NCI-H1694 treated with DMSO at 0.1 percent for 48 hours (cell line): ENCODE measurements at regions not wholly inside any gene's neighbourhood (a gene's known extent, or its start where the extent isn't known, plus 50 kb on each side); places are given as distances from the start of the nearest gene placed in this dataset.
"Not testable (repeated sequence)": the region's sequence is repeated elsewhere in the genome, so short reads cannot be mapped to it uniquely, and the experiment has no call there.

ENCODE experiments used
- DNase-seq: peaks from one replicate; lab custom pipeline; 2025; lab: John Stamatoyannopoulos, UW

- DNase-seq, result no peak
Measured at GRCh38 chr5:39696672-39697398, 272.1 kb upstream of the DAB2 start.

GRCh38 chr5:39691993-39692392 lies 267.2 kb upstream of the DAB2 start:
- no peak for DNase-seq

- no peak for DNase-seq
Measured at GRCh38 chr5:39691136-39691535, 266.4 kb upstream of the DAB2 start.

GRCh38 chr5:39689919-39690318 lies 265.1 kb upstream of the DAB2 start:
- DNase-seq, result no peak

- not testable (repeated sequence) for DNase-seq
Measured at GRCh38 chr5:39687924-39688323, 263.1 kb upstream of the DAB2 start.

GRCh38 chr5:39680213-39680612 lies 255.4 kb upstream of the DAB2 start:
- no peak for DNase-seq

- no peak for DNase-seq
Measured at GRCh38 chr5:39678534-39678933, 253.8 kb upstream of the DAB2 start.

- no peak for DNase-seq
Measured at GRCh38 chr5:39675676-39676075, 250.9 kb upstream of the DAB2 start.

- no peak for DNase-seq
Measured at GRCh38 chr5:39674209-39675082, 249.7 kb upstream of the DAB2 start.

GRCh38 chr5:39671561-39671961 lies 246.8 kb upstream of the DAB2 start:
- DNase-seq, result no peak

- DNase-seq, result no peak
Measured at GRCh38 chr5:39670955-39671354, 246.2 kb upstream of the DAB2 start.

GRCh38 chr5:39670391-39670790 lies 245.6 kb upstream of the DAB2 start:
- no peak for DNase-seq

- DNase-seq, result no peak
Measured at GRCh38 chr5:39668980-39669379, 244.2 kb upstream of the DAB2 start.

GRCh38 chr5:39665328-39665727 lies 240.5 kb upstream of the DAB2 start:
- no peak for DNase-seq

- no peak for DNase-seq
Measured at GRCh38 chr5:39662945-39663344, 238.2 kb upstream of the DAB2 start.

GRCh38 chr5:39661026-39661779 lies 236.4 kb upstream of the DAB2 start:
- no peak for DNase-seq

- DNase-seq, result no peak
Measured at GRCh38 chr5:39660020-39660419, 235.2 kb upstream of the DAB2 start.

- no peak for DNase-seq
Measured at GRCh38 chr5:39658866-39659265, 234.1 kb upstream of the DAB2 start.

GRCh38 chr5:39657943-39658342 lies 233.2 kb upstream of the DAB2 start:
- no peak for DNase-seq

- no peak for DNase-seq
Measured at GRCh38 chr5:39656600-39656999, 231.8 kb upstream of the DAB2 start.

- DNase-seq, result no peak
Measured at GRCh38 chr5:39654715-39655114, 229.9 kb upstream of the DAB2 start.

GRCh38 chr5:39652481-39652880 lies 227.7 kb upstream of the DAB2 start:
- DNase-seq, result not testable (repeated sequence)

- DNase-seq, result no peak
Measured at GRCh38 chr5:39652036-39652435, 227.3 kb upstream of the DAB2 start.
